Suprapubic skin (tissue), 4 donors: ENCODE measurements at regions not wholly inside any gene's neighbourhood (a gene's known extent, or its start where the extent isn't known, plus 50 kb on each side); places are given as distances from the start of the nearest gene placed in this dataset.

Source experiments
- POLR2A ChIP-seq, 2 donors: fragments of 450-650 bp; IDR thresholded peaks; one replicate each; pipeline ENCODE4 v1.6.1; 2017; ENCODE audit warnings: antibody characterized with exemption in 2 of 2, mild to moderate bottlenecking in 2 of 2, moderate library complexity in 2 of 2
- POLR2AphosphoS5 ChIP-seq, 3 donors: sonication (generic); formaldehyde crosslinking; IDR thresholded peaks; one replicate each; pipeline ENCODE4 v1.6.1; 2017; ENCODE audit warnings: antibody characterized with exemption in 3 of 3
- TF ChIP-seq, protein P1 (sequence below), 2 donors: fragments of 200-600 bp in 1 of 2; fragments of 450-650 bp in 1 of 2; sonication (generic) in 1 of 2; IDR thresholded peaks; one replicate each; pipeline ENCODE4 v1.5.1; 2016 to 2019; ENCODE audit warnings: antibody characterized with exemption in 2 of 2, mild to moderate bottlenecking in 1 of 2, moderate library complexity in 1 of 2

DNA sequence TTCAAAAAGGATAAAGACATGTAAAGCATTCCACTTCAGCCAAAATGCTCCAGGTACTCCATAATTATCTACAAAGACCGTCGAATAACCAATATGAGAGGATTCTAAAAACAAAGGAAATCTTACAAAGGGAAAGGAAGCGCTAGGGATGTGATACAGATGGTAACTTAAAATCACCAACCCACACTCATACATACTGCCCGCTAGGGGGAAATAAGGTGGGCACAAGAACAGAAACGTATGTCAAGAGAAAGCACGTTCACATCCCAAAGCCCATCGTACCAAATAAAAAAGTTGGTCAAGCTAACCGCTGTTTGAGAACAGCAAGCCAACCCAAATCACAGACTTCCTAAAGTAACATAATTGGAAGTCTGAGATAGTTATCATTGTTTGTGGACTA, 429.4 kb downstream of the SHQ1 start:
- TF ChIP-seq, protein P1, sequence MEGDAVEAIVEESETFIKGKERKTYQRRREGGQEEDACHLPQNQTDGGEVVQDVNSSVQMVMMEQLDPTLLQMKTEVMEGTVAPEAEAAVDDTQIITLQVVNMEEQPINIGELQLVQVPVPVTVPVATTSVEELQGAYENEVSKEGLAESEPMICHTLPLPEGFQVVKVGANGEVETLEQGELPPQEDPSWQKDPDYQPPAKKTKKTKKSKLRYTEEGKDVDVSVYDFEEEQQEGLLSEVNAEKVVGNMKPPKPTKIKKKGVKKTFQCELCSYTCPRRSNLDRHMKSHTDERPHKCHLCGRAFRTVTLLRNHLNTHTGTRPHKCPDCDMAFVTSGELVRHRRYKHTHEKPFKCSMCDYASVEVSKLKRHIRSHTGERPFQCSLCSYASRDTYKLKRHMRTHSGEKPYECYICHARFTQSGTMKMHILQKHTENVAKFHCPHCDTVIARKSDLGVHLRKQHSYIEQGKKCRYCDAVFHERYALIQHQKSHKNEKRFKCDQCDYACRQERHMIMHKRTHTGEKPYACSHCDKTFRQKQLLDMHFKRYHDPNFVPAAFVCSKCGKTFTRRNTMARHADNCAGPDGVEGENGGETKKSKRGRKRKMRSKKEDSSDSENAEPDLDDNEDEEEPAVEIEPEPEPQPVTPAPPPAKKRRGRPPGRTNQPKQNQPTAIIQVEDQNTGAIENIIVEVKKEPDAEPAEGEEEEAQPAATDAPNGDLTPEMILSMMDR (IDR thresholded peaks at IDR 0.05): no peak
- TF ChIP-seq POLR2AphosphoS5 (IDR thresholded peaks at IDR 0.05) (no peak), POLR2A (IDR thresholded peaks at IDR 0.05) (no peak)
